ENCODE measurements at regions not wholly inside any gene's neighbourhood (a gene's known extent, or its start where the extent isn't known, plus 50 kb on each side); places are given as distances from the start of the nearest gene placed in this dataset.

DNA sequence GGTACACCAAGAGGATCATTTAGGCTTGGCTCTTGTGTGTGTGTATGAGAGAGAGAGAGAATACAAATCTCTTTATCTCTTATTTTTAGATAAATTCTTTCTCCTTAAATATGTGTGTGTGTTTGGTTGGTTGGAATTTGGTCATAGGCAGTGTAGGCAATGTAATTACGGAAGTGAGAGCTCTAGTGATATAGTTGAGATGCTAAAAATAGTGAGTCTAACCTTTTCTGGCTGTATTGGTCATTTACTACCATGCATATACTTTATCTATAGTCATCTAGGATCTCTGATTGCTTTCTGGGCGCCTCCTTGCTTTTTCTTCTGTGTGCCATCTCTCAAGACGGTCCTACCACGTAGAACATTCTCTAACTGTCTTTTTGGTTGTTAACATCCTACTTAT, 250.2 kb downstream of the NUF2 start:
- H3K9me3 ChIP-seq, result no peaks in the 10 kb centered on the region
- no peak overlapping the region for H3K27ac ChIP-seq
- no peak overlapping the region for H3K4me3 ChIP-seq
- no peaks in the 10 kb centered on the region for H3K27me3 ChIP-seq
- intact Hi-C loops (cut with DNase I), result no loop called here
- TF ChIP-seq, protein P1, sequence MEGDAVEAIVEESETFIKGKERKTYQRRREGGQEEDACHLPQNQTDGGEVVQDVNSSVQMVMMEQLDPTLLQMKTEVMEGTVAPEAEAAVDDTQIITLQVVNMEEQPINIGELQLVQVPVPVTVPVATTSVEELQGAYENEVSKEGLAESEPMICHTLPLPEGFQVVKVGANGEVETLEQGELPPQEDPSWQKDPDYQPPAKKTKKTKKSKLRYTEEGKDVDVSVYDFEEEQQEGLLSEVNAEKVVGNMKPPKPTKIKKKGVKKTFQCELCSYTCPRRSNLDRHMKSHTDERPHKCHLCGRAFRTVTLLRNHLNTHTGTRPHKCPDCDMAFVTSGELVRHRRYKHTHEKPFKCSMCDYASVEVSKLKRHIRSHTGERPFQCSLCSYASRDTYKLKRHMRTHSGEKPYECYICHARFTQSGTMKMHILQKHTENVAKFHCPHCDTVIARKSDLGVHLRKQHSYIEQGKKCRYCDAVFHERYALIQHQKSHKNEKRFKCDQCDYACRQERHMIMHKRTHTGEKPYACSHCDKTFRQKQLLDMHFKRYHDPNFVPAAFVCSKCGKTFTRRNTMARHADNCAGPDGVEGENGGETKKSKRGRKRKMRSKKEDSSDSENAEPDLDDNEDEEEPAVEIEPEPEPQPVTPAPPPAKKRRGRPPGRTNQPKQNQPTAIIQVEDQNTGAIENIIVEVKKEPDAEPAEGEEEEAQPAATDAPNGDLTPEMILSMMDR (IDR thresholded peaks at IDR 0.05), result no peak
- no peak for TF ChIP-seq POLR2A (IDR thresholded peaks at IDR 0.05)
- no peak for ATAC-seq
- WGBS, 4 donors, result 84 to 88% (median 86%) methylated on average over 4 of the region's 4 CpGs
- no peaks in the 10 kb centered on the region for H3K36me3 ChIP-seq
- H3K4me1 ChIP-seq, result no peaks in the 10 kb centered on the region
- no peak for DNase-seq

DNA sequence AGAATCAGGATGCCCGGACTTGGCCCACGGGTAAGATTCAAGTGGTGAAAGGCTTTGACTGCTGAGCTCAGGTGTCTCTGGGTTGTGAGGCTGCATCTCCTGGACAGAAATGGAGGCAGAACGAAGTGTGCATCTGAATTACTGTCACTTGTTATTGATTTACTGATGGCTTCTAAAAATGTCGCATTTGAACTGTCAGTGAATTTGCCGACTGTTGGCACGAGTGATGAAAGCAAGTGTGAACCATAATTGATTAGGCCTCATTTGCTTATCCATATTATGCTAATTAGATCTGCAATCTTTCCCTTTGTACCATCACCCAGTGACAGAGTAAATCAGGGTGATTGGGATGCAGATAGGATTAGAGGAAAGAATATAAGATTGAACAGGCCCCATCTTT, 252.4 kb downstream of the NUF2 start:
- no peaks in the 10 kb centered on the region for H3K27me3 ChIP-seq
- intact Hi-C loops (cut with DNase I), result no loop called here
- TF ChIP-seq, protein P1 (IDR thresholded peaks at IDR 0.05), result no peak
- no peak for TF ChIP-seq POLR2A (IDR thresholded peaks at IDR 0.05)
- WGBS, 4 donors, result 87 to 91% (median 89%) methylated on average over 6 of the region's 6 CpGs
- ATAC-seq (no peak), DNase-seq (no peak)
- H3K4me1 ChIP-seq, result no peaks in the 10 kb centered on the region
- no peak overlapping the region for H3K4me3 ChIP-seq
- no peaks in the 10 kb centered on the region for H3K9me3 ChIP-seq
- H3K27ac ChIP-seq, result no peak overlapping the region
- H3K36me3 ChIP-seq, result no peaks in the 10 kb centered on the region

DNA sequence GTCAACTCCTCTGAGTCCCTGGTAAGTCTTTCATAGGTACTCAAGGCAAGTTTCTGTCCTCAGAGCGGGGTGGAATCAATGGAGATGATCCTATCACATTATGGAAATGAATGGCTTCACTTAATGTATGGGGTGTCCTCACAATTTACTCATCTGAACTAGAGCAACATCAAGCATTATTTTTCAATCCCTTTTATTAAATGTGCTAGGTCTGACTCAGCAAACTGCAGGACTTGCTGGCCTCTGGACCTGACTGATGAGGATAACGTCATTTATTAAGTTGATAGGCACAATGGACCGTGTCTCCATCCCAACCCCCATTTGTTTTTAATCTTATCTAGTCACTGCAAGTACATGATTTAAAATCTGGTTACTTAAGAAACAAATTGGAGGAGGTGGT, 259.2 kb downstream of the NUF2 start:
- H3K9me3 ChIP-seq, result no peaks in the 10 kb centered on the region
- no peaks in the 10 kb centered on the region for H3K27me3 ChIP-seq
- no peak overlapping the region for H3K4me3 ChIP-seq
- 55 to 66% (median 59%) methylated on average over 3 of the region's 3 CpGs for WGBS, 4 donors
- ATAC-seq (no peak), DNase-seq (no peak)
- peaks cover 0 to 8% (median 0%) of the 10 kb centered on the region in 12 donors for H3K4me1 ChIP-seq
- TF ChIP-seq, protein P1 (IDR thresholded peaks at IDR 0.05), result no peak
- no peak for TF ChIP-seq POLR2A (IDR thresholded peaks at IDR 0.05)
- intact Hi-C loops (cut with DNase I), result no loop called here
- H3K36me3 ChIP-seq, result no peaks in the 10 kb centered on the region
- H3K27ac ChIP-seq, result no peak overlapping the region

- intact Hi-C loops (cut with DNase I), result no loop called here
- H3K4me1 ChIP-seq, result peaks cover 0 to 8% (median 0%) of the 10 kb centered on the region in 12 donors
- ATAC-seq (peak in 1 of 4 donors; percentile 56), DNase-seq (no peak)
- TF ChIP-seq POLR2A (IDR thresholded peaks at IDR 0.05), result no peak
- TF ChIP-seq, protein P1 (IDR thresholded peaks at IDR 0.05), result no peak
- no peaks in the 10 kb centered on the region for H3K27me3 ChIP-seq
- no peak overlapping the region for H3K27ac ChIP-seq
- WGBS, 4 donors, result 34 to 44% (median 34%) methylated on average over 4 of the region's 4 CpGs
- H3K9me3 ChIP-seq, result no peaks in the 10 kb centered on the region
- H3K36me3 ChIP-seq, result no peaks in the 10 kb centered on the region
- H3K4me3 ChIP-seq, result no peak overlapping the region
Observed at GRCh38 chr1:163583661-163584181, 262.0 kb downstream of the NUF2 start.

Measured in heart left ventricle (tissue), 16 donors.